ENCODE measurements at regions not wholly inside any gene's neighbourhood (a gene's known extent, or its start where the extent isn't known, plus 50 kb on each side); places are given as distances from the start of the nearest gene placed in this dataset.

GRCh38 chr10:130337696-130338635 lies 201.8 kb downstream of the GLRX3 start:
- TF ChIP-seq CTCF (IDR thresholded peaks at IDR 0.05; ENCODE audit: low read length) (no peak), EZH2 (IDR thresholded peaks at IDR 0.05; ENCODE audit: borderline replicate concordance, low read length) (no peak)
